C4-2B (cell line): ENCODE measurements at regions not wholly inside any gene's neighbourhood (a gene's known extent, or its start where the extent isn't known, plus 50 kb on each side); places are given as distances from the start of the nearest gene placed in this dataset.

Source experiments
- H3K27ac ChIP-seq: fragments of 450-650 bp; 2 replicates; pipeline ENCODE4 v1.5.1; 2017
- CTCF ChIP-seq: fragments of 450-650 bp; conservative IDR thresholded peaks from 2 replicates; pipeline ENCODE4 v1.5.1; 2017; ENCODE audit warnings: mild to moderate bottlenecking
- ZFX ChIP-seq: fragments of 450-650 bp; IDR thresholded peaks from 2 replicates; pipeline ENCODE4 v1.6.1; 2017

GRCh38 chr5:82684659-82685058 lies 392.5 kb downstream of the TMEM167A start:
- H3K27ac ChIP-seq: no peak overlapping the region
- TF ChIP-seq CTCF (no peak), ZFX (no peak)

- no peak for TF ChIP-seq CTCF
- no peak overlapping the region for H3K27ac ChIP-seq
These were observed 393.0 kb downstream of the TMEM167A start for GRCh38 chr5:82684165-82684564.

- H3K27ac ChIP-seq: no peak overlapping the region
- TF ChIP-seq CTCF: no peak
- no peak for TF ChIP-seq ZFX
These were observed 397.5 kb downstream of the TMEM167A start for GRCh38 chr5:82679660-82680059.

GRCh38 chr5:82676661-82677060 lies 398.5 kb upstream of the RPS23 start:
- TF ChIP-seq ZFX (no peak), CTCF (no peak)
- H3K27ac ChIP-seq: no peak overlapping the region

- H3K27ac ChIP-seq: no peak overlapping the region
- TF ChIP-seq ZFX (no peak), CTCF (no peak)
These were observed 396.5 kb upstream of the RPS23 start for GRCh38 chr5:82674671-82675070.

- H3K27ac ChIP-seq: no peak overlapping the region
- no peak for TF ChIP-seq ZFX
These were observed 395.1 kb upstream of the RPS23 start for GRCh38 chr5:82673057-82673809.

- H3K27ac ChIP-seq: no peak overlapping the region
- no peak for TF ChIP-seq CTCF
- TF ChIP-seq ZFX: no peak
These were observed 392.5 kb upstream of the RPS23 start for GRCh38 chr5:82670692-82671091.

- H3K27ac ChIP-seq: no peak overlapping the region
- TF ChIP-seq ZFX: no peak
- no peak for TF ChIP-seq CTCF
These were observed 391.6 kb upstream of the RPS23 start for GRCh38 chr5:82669720-82670119.
